Muscle layer of colon (tissue), 2 donors: ENCODE measurements at regions not wholly inside any gene's neighbourhood (a gene's known extent, or its start where the extent isn't known, plus 50 kb on each side); places are given as distances from the start of the nearest gene placed in this dataset.

ENCODE experiments used
- H3K27ac ChIP-seq: one replicate; pipeline ENCODE4 v1.7.0; 2013; ENCODE audit warnings: low read depth, mild to moderate bottlenecking, low read length, moderate library complexity
- H3K27me3 ChIP-seq, 2 donors: one replicate each; pipeline ENCODE4 v1.7.0; 2013; ENCODE audit warnings: low read length in 2 of 2, mild to moderate bottlenecking in 2 of 2; ENCODE audit not compliant: insufficient read depth in 2 of 2, control insufficient read depth in 1 of 2
- H3K36me3 ChIP-seq: one replicate; pipeline ENCODE4 v1.7.0; 2013; ENCODE audit warnings: mild to moderate bottlenecking, low read length; ENCODE audit not compliant: insufficient read depth
- H3K4me1 ChIP-seq: one replicate; pipeline ENCODE4 v1.7.0; 2013; ENCODE audit warnings: mild to moderate bottlenecking, low read length; ENCODE audit not compliant: insufficient read depth
- H3K4me3 ChIP-seq, 2 donors: one replicate each; pipeline ENCODE4 v1.7.0; 2013; ENCODE audit warnings: low read length in 2 of 2, low read depth in 1 of 2, mild to moderate bottlenecking in 1 of 2, moderate library complexity in 1 of 2
- H3K9ac ChIP-seq: one replicate; pipeline ENCODE4 v1.7.0; 2013; ENCODE audit warnings: low read length
- H3K9me3 ChIP-seq: one replicate; pipeline ENCODE4 v1.7.0; 2013; ENCODE audit warnings: mild to moderate bottlenecking, low read length
- donor health status: abdominal sarcoma.
- donor health status: Adenocarcinoma of cecum.

- Histone ChIP-seq H3K9ac (no peak overlapping the region), H3K36me3 (no peaks in the 10 kb centered on the region), H3K27ac (no peak overlapping the region), H3K27me3 (no peaks in the 10 kb centered on the region), H3K9me3 (no peaks in the 10 kb centered on the region), H3K4me1 (peaks cover 5% of the 10 kb centered on the region), H3K4me3 (no peak overlapping the region)
These were observed 326.1 kb upstream of the TSHZ3 start for GRCh38 chr19:31675193-31675913.

DNA sequence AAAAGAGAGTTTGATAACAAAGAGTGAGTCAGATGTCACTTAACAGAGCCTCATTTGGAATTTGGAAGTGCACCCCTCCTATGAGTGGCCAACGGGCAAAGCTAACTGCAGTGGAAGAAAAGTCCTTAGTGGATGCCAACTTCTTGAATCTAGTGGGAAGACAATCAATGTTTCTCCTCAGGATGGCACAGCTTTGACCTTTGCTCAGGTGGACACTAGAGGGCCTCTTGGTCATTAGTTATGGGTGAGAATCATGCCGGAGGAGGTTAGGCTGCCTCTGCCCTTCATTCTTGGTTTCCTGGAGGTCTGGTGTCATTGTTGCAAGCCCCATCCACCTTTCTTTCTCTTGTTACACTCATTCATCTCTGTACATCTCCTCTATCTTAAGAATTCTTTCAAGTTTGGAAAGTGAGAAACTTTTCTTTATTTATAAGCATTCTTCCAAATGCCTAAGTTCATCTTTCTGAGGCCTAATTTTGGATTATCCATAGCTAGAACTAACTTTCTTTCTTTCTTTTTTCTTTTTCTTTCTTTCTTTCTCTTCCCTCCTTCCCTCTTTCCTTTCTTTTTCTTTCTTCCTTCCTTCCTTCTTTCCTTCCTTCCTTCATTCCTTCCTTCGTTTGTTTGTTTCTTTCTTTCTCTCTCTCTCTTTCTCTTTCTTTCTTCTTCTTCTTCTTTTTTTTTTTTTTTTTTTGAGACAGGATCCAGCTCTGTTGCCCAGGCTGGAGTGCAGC, 327.2 kb upstream of the TSHZ3 start:
- Histone ChIP-seq H3K9ac (no peak overlapping the region), H3K4me3 (no peak overlapping the region)

GRCh38 chr19:31678421-31678820, 329.2 kb upstream of the TSHZ3 start:
- no peaks in the 10 kb centered on the region for H3K36me3 ChIP-seq
- peaks cover 5% of the 10 kb centered on the region for H3K4me1 ChIP-seq
- no peaks in the 10 kb centered on the region for H3K9me3 ChIP-seq
- H3K27ac ChIP-seq: no peak overlapping the region
- H3K9ac ChIP-seq: no peak overlapping the region
- H3K27me3 ChIP-seq: no peaks in the 10 kb centered on the region
- no peak overlapping the region for H3K4me3 ChIP-seq

More for the DNA sequence above, 327.2 kb upstream of the TSHZ3 start:
- no peak overlapping the region for H3K27ac ChIP-seq
- H3K9me3 ChIP-seq: no peaks in the 10 kb centered on the region
- H3K27me3 ChIP-seq: no peaks in the 10 kb centered on the region
- H3K36me3 ChIP-seq: no peaks in the 10 kb centered on the region
- peaks cover 5% of the 10 kb centered on the region for H3K4me1 ChIP-seq

DNA sequence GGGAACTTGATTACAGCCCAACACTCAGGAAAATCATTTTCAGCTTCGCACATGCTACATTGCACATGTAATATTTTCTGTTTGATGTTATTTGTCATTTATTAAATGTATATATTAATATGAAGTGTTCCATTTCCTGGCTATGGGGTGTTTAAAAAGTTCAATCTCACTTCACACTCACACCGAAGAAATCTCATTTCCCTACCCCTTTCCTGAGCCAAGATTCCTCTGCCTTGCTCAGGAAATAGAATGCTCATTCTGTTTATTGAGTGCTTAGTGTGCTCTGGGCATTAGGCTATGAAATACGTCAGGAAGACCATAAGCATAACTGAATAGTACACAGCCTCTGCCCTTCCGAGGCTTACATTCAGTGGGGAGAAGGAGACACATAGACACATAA, 331.9 kb upstream of the TSHZ3 start:
- no peak overlapping the region for H3K9ac ChIP-seq
- H3K4me1 ChIP-seq: no peaks in the 10 kb centered on the region
- H3K27me3 ChIP-seq: no peaks in the 10 kb centered on the region
- no peaks in the 10 kb centered on the region for H3K9me3 ChIP-seq
- H3K36me3 ChIP-seq: no peaks in the 10 kb centered on the region
- no peak overlapping the region for H3K27ac ChIP-seq
- no peak overlapping the region for H3K4me3 ChIP-seq

DNA sequence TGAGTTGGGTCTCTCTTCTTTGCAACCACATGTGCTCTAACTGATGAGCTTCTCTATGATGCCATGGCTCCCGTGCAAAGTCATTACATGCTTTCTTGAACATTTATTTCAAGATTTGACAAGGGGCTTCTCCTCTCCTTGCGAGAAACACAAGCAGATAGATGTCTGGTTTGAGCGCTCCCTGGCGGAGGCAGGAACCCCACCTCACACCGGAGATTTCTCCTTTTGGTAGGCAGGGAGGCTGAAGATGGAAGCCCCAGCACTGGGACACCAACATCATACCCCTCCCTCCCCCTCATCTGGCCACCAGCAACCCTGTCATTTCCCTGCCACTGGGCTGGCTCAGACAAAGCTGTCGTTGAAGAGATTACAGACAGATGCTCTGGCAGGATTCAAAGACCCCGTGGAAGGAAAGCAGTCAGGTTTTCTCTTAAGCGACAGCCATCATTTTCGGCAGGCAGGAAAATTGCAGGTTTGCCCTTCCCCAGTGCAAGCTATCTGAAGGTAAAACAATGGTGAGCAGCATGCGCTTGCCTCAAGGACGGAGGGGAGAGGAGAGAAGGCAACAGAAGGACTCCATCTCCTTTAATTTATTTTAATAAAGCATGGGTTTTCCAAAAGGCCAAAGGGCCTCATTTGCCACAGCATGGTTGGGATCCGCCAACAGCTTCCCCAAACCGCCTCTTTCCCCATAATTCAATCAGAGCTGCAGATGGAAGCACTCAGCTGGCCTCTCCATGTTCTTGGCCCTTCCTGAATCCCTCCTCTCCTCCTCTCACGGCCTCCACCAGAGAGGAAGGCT, 344.1 kb upstream of the TSHZ3 start:
- Histone ChIP-seq H3K4me3 (no peak overlapping the region), H3K4me1 (no peaks in the 10 kb centered on the region), H3K36me3 (no peaks in the 10 kb centered on the region), H3K27ac (no peak overlapping the region), H3K27me3 (no peaks in the 10 kb centered on the region), H3K9ac (no peak overlapping the region), H3K9me3 (no peaks in the 10 kb centered on the region)

DNA sequence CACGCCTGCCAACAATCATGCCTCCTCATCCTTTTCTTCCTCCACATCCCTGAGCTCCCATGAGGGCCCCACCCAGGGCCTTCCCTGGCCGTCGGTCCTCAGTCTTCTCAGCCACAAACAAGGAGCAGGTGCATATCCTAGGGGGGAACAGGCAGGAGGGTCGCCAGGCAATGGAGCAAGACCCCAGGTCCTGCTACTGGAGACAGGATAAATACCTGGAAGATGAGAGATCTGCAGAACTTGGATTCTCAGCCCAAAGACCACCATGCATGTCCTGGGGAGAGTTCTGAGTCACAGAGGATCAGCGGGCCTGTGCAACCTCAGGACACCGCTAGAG, 344.7 kb upstream of the TSHZ3 start:
- H3K27me3 ChIP-seq: no peaks in the 10 kb centered on the region
- H3K36me3 ChIP-seq: no peaks in the 10 kb centered on the region
- H3K4me3 ChIP-seq: no peak overlapping the region
- H3K27ac ChIP-seq: no peak overlapping the region
- no peaks in the 10 kb centered on the region for H3K9me3 ChIP-seq
- H3K9ac ChIP-seq: no peak overlapping the region
- no peaks in the 10 kb centered on the region for H3K4me1 ChIP-seq

DNA sequence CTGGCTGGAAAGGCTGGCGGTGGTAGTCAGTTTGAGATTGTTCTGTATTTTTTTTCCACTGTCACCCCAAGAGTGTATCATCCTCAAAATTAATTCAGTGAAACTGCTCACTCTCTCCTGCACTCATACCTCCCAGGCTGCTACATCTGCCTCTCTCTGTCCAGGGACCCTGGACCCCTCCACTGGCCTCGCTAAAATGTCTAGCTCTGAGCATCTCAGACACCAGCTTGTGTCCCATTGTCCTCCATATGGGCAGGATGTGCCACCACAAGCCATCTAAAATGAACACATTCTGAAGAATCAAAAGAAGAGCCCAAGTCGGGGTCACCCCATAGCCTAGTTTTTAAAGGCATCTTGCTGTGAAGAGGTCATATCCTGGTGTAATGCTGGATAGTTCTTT, 345.5 kb upstream of the TSHZ3 start:
- Histone ChIP-seq H3K9ac (no peak overlapping the region), H3K9me3 (no peaks in the 10 kb centered on the region), H3K36me3 (no peaks in the 10 kb centered on the region), H3K27ac (no peak overlapping the region), H3K4me1 (no peaks in the 10 kb centered on the region), H3K27me3 (no peaks in the 10 kb centered on the region), H3K4me3 (no peak overlapping the region)

DNA sequence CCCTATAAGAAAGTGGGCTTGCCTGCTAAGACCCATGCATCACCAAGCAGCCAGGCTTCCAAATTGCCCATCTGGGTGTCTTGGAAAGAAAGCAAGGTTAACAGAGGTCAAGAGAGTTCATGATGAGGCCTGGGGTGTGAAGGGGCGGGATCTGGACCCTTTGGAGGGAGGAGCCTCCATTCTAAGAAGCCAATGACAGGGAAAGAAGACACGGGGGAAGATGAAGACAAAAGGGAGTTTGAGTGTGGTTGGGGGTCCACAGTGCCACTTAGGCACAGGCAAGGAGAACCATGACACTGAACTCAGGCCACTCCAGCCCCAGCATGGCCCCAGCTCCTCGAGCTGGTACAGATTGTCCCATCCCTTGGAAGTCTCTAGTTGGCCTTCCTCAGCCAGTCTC, 350.2 kb upstream of the TSHZ3 start:
- Histone ChIP-seq H3K9me3 (no peaks in the 10 kb centered on the region), H3K9ac (no peak overlapping the region), H3K27me3 (no peaks in the 10 kb centered on the region), H3K4me1 (no peaks in the 10 kb centered on the region), H3K27ac (no peak overlapping the region), H3K36me3 (no peaks in the 10 kb centered on the region), H3K4me3 (no peak overlapping the region)

- H3K27me3 ChIP-seq: no peaks in the 10 kb centered on the region
- no peak overlapping the region for H3K4me3 ChIP-seq
- no peak overlapping the region for H3K9ac ChIP-seq
These were observed 351.9 kb upstream of the TSHZ3 start for GRCh38 chr19:31701146-31701545.

DNA sequence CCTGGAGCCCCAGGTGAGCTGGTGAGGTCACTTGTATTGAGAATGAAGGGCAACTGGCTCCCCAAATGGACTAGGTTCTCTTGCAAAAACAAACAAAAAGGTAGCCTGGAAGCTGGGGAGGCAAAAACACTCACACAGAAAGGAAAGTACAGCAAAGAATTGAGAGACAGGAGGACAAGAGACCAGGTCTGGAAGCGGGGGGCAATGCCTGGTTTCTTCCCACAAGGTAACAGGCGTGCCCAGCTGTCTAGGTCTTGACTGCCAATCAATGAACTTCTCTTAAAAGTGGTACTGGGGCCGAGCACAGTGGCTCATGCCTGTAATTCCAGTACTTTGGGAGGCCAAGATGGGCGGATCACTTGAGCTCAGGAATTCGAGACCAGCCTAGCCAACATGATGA, 356.4 kb upstream of the TSHZ3 start:
- H3K36me3 ChIP-seq: no peaks in the 10 kb centered on the region
- no peaks in the 10 kb centered on the region for H3K4me1 ChIP-seq
- H3K27ac ChIP-seq: no peak overlapping the region
- H3K9me3 ChIP-seq: no peaks in the 10 kb centered on the region
- H3K9ac ChIP-seq: no peak overlapping the region
- H3K27me3 ChIP-seq: no peaks in the 10 kb centered on the region
- no peak overlapping the region for H3K4me3 ChIP-seq

More at GRCh38 chr19:31701146-31701545, 351.9 kb upstream of the TSHZ3 start:
- no peak overlapping the region for H3K27ac ChIP-seq
- H3K9me3 ChIP-seq: no peaks in the 10 kb centered on the region
- no peaks in the 10 kb centered on the region for H3K36me3 ChIP-seq
- H3K4me1 ChIP-seq: no peaks in the 10 kb centered on the region

DNA sequence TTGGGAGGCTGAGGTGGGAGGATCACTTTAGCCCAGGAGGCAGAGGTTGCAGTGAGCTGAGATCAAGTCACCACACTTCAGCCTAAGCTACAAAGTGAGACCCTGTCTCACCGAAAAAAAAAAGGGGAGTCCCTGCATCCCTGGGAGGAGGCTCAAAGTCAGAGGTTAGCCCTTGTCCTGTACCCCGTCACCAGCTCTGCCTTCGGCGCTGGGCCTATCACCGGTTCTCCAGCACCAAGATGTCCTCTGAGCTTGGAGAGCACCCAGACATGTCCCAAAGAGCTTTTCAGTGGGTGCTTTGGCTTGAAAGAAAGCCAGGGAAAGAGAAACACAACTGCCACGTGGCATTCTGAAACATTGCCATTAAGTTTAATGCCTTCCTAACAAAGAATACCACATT, 356.9 kb upstream of the TSHZ3 start:
- Histone ChIP-seq H3K27ac (no peak overlapping the region), H3K9ac (no peak overlapping the region), H3K36me3 (no peaks in the 10 kb centered on the region), H3K9me3 (no peaks in the 10 kb centered on the region), H3K4me3 (no peak overlapping the region), H3K4me1 (no peaks in the 10 kb centered on the region), H3K27me3 (no peaks in the 10 kb centered on the region)
